OCI-LY7 (cell line): ENCODE measurements at regions not wholly inside any gene's neighbourhood (a gene's known extent, or its start where the extent isn't known, plus 50 kb on each side); places are given as distances from the start of the nearest gene placed in this dataset.
"Not testable (repeated sequence)": the region's sequence is repeated elsewhere in the genome, so short reads cannot be mapped to it uniquely, and the experiment has no call there.

ENCODE experiments used
- BruUV-seq: library from RNA; stranded (reverse); fragments of 400-500 nt; replicated peaks from 2 replicates; lab custom pipeline; 2021; lab: Mats Ljungman, UMichigan
- CTCF ChIA-PET: fragments of 300-600 bp; sonication (Branson Sonifier 250); formaldehyde crosslinking; loops from one replicate; lab custom pipeline; 2022; ENCODE audit warnings: antibody characterized with exemption; ENCODE audit not compliant: unreplicated experiment; lab: Charles Lee
- POLR2A ChIA-PET: fragments of 300-600 bp; sonication (Branson Sonifier 250); formaldehyde crosslinking; loops from one replicate; lab custom pipeline; 2022; ENCODE audit warnings: antibody characterized with exemption; lab: Charles Lee
- DNase-seq: peaks from one replicate; pipeline ENCODE4 v3.0.0-alpha.2; 2015; ENCODE audit warnings: low spot score
- H2AFZ ChIP-seq: fragments of 200-600 bp; sonication (generic), shearing (Covaris generic); 2 replicates; pipeline ENCODE4 v1.6.1; 2014; ENCODE audit warnings: mild to moderate bottlenecking, antibody characterized with exemption, low read length, moderate library complexity
- H3K27ac ChIP-seq: fragments of 200-600 bp; sonication (generic); 2 replicates; pipeline ENCODE4 v1.5.1; 2014; ENCODE audit warnings: mixed run types, low read depth, mild to moderate bottlenecking, moderate library complexity, low read length, inconsistent platforms; ENCODE audit not compliant: poor library complexity, severe bottlenecking
- H3K36me3 ChIP-seq: fragments of 200-600 bp; sonication (generic); 2 replicates; pipeline ENCODE4 v1.6.1; 2014; ENCODE audit warnings: mild to moderate bottlenecking, antibody characterized with exemption, low read length, moderate library complexity, mixed read lengths; ENCODE audit not compliant: insufficient read depth
- H3K4me1 ChIP-seq: fragments of 200-600 bp; sonication (generic); 2 replicates; pipeline ENCODE4 v1.5.1; 2014; ENCODE audit warnings: mild to moderate bottlenecking, low read length; ENCODE audit not compliant: insufficient read depth, poor library complexity, severe bottlenecking
- H3K4me2 ChIP-seq: fragments of 200-600 bp; sonication (generic); 2 replicates; pipeline ENCODE4 v1.6.1; 2014; ENCODE audit warnings: mild to moderate bottlenecking, low read length
- H3K4me3 ChIP-seq: fragments of 200-600 bp; sonication (generic); 2 replicates; pipeline ENCODE4 v1.5.1; 2014; ENCODE audit warnings: mild to moderate bottlenecking, low read depth, low read length; ENCODE audit not compliant: poor library complexity, severe bottlenecking
- H3K79me2 ChIP-seq: fragments of 200-600 bp; sonication (generic); 2 replicates; pipeline ENCODE4 v1.6.1; 2016; ENCODE audit warnings: low read depth, mild to moderate bottlenecking, low read length, moderate library complexity, mixed read lengths; ENCODE audit not compliant: insufficient read depth
- H3K9me2 ChIP-seq: fragments of 200-600 bp; sonication (generic); 2 replicates; pipeline ENCODE4 v1.6.1; 2016; ENCODE audit warnings: mild to moderate bottlenecking, low read length, mixed read lengths; ENCODE audit not compliant: insufficient read depth
- H3K9me3 ChIP-seq: fragments of 200-600 bp; sonication (generic); 2 replicates; pipeline ENCODE4 v1.6.1; 2014; ENCODE audit warnings: mild to moderate bottlenecking, mixed run types, low read length, mixed read lengths
- H4K20me1 ChIP-seq: fragments of 200-600 bp; sonication (generic); 2 replicates; pipeline ENCODE4 v1.6.1; 2014; ENCODE audit warnings: mild to moderate bottlenecking, antibody characterized with exemption, low read length, moderate library complexity, mixed read lengths; ENCODE audit not compliant: insufficient read depth
- CTCF ChIP-seq: fragments of 200-600 bp; sonication (generic); conservative IDR thresholded peaks from 2 replicates; pipeline ENCODE4 v1.5.1; 2014; ENCODE audit warnings: mild to moderate bottlenecking, antibody characterized with exemption, low read length, moderate library complexity, mixed read lengths
- EZH2phosphoT487 ChIP-seq: fragments of 200-600 bp; sonication (generic); IDR thresholded peaks from 2 replicates; pipeline ENCODE4 v1.6.1; 2018; ENCODE audit warnings: low read depth, borderline replicate concordance, mild to moderate bottlenecking, mixed run types, antibody characterized with exemption, low read length, moderate library complexity, mixed read lengths
- intact Hi-C: fragments of 100-400 bp; cut with micrococcal nuclease; formaldehyde crosslinking; loops from one replicate; pipeline ENCODE4 v1.10.0; 2022; ENCODE audit not compliant: unreplicated experiment

- TF ChIP-seq CTCF (no peak), EZH2phosphoT487 (no peak)
- no peak overlapping the region for H3K4me3 ChIP-seq
- H3K36me3 ChIP-seq = no peaks in the 10 kb centered on the region
- H3K4me2 ChIP-seq = no peak overlapping the region
- CTCF ChIA-PET = no interaction called here
- no peak overlapping the region for H2AFZ ChIP-seq
- POLR2A ChIA-PET = no interaction called here
- intact Hi-C loops = no loop called here
- BruUV-seq = no TSS peak
- H3K4me1 ChIP-seq = no peaks in the 10 kb centered on the region
- H3K9me2 ChIP-seq = no peaks in the 10 kb centered on the region
- no peak overlapping the region for H3K27ac ChIP-seq
- no peaks in the 10 kb centered on the region for H3K9me3 ChIP-seq
- no peaks in the 10 kb centered on the region for H3K79me2 ChIP-seq
- no peaks in the 10 kb centered on the region for H4K20me1 ChIP-seq
- no peak for DNase-seq
These were observed 150.3 kb upstream of the ACTBL2 start for GRCh38 chr5:57632937-57633336.

- intact Hi-C loops, H3K27ac ChIP-seq: not testable (repeated sequence)
These were observed 148.5 kb upstream of the ACTBL2 start for GRCh38 chr5:57631139-57631538.

GRCh38 chr5:57627661-57628060 lies 145.1 kb upstream of the ACTBL2 start:
- no peak overlapping the region for H3K4me3 ChIP-seq
- no peaks in the 10 kb centered on the region for H3K79me2 ChIP-seq
- no TSS peak for BruUV-seq
- no peak overlapping the region for H2AFZ ChIP-seq
- ChIA-PET CTCF (no interaction called here), POLR2A (no interaction called here)
- H4K20me1 ChIP-seq = no peaks in the 10 kb centered on the region
- no peaks in the 10 kb centered on the region for H3K9me2 ChIP-seq
- intact Hi-C loops = no loop called here
- H3K27ac ChIP-seq = no peak overlapping the region
- H3K4me2 ChIP-seq = no peak overlapping the region
- no peak for TF ChIP-seq EZH2phosphoT487
- TF ChIP-seq CTCF = no peak
- H3K9me3 ChIP-seq = no peaks in the 10 kb centered on the region
- no peaks in the 10 kb centered on the region for H3K4me1 ChIP-seq
- DNase-seq = no peak
- no peaks in the 10 kb centered on the region for H3K36me3 ChIP-seq

More at GRCh38 chr5:57631139-57631538, 148.5 kb upstream of the ACTBL2 start:
- H2AFZ ChIP-seq, H3K4me1 ChIP-seq, CTCF ChIA-PET, H3K9me3 ChIP-seq, H4K20me1 ChIP-seq, H3K9me2 ChIP-seq, H3K79me2 ChIP-seq, POLR2A ChIA-PET, H3K4me3 ChIP-seq, BruUV-seq, H3K4me2 ChIP-seq, DNase-seq, H3K36me3 ChIP-seq: not testable (repeated sequence)
